Ovary (tissue), 3 donors: ENCODE measurements at regions not wholly inside any gene's neighbourhood (a gene's known extent, or its start where the extent isn't known, plus 50 kb on each side); places are given as distances from the start of the nearest gene placed in this dataset.

Experiments used
- POLR2A ChIP-seq: fragments of 450-650 bp; IDR thresholded peaks from one replicate; pipeline ENCODE4 v1.6.1; 2017; ENCODE audit warnings: antibody characterized with exemption, mild to moderate bottlenecking, moderate library complexity
- TF ChIP-seq, protein P1 (sequence below), 3 donors: fragments of 450-650 bp in 2 of 3; fragments of 200-600 bp in 1 of 3; IDR thresholded peaks; one replicate each; pipeline versions ENCODE4 v1.5.1 to v1.8.0; 2016 to 2022; ENCODE audit warnings: antibody characterized with exemption in 3 of 3, mild to moderate bottlenecking in 1 of 3
- donor health status: DM: no; HTN: no; CAD: no.

DNA sequence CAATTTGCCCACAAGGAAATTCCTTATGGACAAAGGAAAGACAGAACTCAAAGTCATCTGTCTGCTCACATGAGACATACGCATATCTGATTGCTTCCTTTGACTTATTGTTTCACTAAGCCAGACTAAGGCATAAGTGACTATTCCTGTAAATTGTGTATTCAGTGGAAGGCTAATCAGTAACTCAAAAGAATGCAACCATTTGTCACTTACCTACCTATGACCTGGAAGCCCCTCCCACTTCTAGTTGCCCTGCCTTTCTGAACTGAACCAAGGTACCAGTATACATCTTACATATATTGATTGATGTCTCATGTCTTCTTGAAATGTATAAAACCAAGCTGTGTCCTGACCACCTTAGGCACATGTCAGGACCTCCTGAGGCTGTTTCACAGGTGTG is 53.5 kb upstream of the PROK2 start:
- TF ChIP-seq, protein P1, sequence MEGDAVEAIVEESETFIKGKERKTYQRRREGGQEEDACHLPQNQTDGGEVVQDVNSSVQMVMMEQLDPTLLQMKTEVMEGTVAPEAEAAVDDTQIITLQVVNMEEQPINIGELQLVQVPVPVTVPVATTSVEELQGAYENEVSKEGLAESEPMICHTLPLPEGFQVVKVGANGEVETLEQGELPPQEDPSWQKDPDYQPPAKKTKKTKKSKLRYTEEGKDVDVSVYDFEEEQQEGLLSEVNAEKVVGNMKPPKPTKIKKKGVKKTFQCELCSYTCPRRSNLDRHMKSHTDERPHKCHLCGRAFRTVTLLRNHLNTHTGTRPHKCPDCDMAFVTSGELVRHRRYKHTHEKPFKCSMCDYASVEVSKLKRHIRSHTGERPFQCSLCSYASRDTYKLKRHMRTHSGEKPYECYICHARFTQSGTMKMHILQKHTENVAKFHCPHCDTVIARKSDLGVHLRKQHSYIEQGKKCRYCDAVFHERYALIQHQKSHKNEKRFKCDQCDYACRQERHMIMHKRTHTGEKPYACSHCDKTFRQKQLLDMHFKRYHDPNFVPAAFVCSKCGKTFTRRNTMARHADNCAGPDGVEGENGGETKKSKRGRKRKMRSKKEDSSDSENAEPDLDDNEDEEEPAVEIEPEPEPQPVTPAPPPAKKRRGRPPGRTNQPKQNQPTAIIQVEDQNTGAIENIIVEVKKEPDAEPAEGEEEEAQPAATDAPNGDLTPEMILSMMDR (IDR thresholded peaks at IDR 0.05), result no peak
- TF ChIP-seq POLR2A, result no peak
